ENCODE measurements at regions not wholly inside any gene's neighbourhood (a gene's known extent, or its start where the extent isn't known, plus 50 kb on each side); places are given as distances from the start of the nearest gene placed in this dataset.

- DNase-seq (ENCODE audit: low read depth) = no peak
Measured at GRCh38 chr12:92530706-92531105, 172.1 kb upstream of the PLEKHG7 start.

- DNase-seq (ENCODE audit: low read depth) = no peak
Measured at GRCh38 chr12:92529944-92530343, 172.8 kb upstream of the PLEKHG7 start.

GRCh38 chr12:92528586-92528985, 174.2 kb upstream of the PLEKHG7 start:
- no peak for DNase-seq (ENCODE audit: low read depth)

GRCh38 chr12:92528097-92528496, 174.7 kb upstream of the PLEKHG7 start:
- DNase-seq (ENCODE audit: low read depth) = no peak

- DNase-seq (ENCODE audit: low read depth) = no peak
Measured at GRCh38 chr12:92524489-92524888, 178.3 kb upstream of the PLEKHG7 start.

- DNase-seq (ENCODE audit: low read depth) = no peak
Measured at GRCh38 chr12:92520511-92520910, 182.3 kb upstream of the PLEKHG7 start.

- no peak for DNase-seq (ENCODE audit: low read depth)
Measured at GRCh38 chr12:92519284-92519683, 183.5 kb upstream of the PLEKHG7 start.

GRCh38 chr12:92518071-92518470, 184.7 kb upstream of the PLEKHG7 start:
- no peak for DNase-seq (ENCODE audit: low read depth)

DNA sequence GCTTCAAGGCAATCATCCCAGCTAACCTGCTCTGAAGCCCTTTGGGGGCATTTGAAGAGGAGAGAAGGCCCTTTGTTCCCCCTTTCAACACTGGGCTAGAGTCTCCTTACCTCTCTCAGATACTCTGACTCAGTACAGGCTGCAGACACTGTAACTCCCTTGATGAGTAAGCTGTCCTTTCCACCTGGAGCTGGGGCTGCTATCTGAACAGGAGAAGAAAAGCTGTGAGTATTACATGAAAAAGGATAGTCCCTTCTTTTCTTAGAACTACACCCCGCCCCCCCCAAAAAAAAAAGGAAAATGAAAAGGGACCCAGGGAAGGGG, 186.6 kb upstream of the PLEKHG7 start:
- no peak for DNase-seq (ENCODE audit: low read depth)

GRCh38 chr12:92513231-92513730, 189.5 kb upstream of the PLEKHG7 start:
- DNase-seq (ENCODE audit: low read depth) = no peak

GRCh38 chr12:92511786-92512185, 191.0 kb upstream of the PLEKHG7 start:
- DNase-seq (ENCODE audit: low read depth) = no peak

- DNase-seq (ENCODE audit: low read depth) = no peak
Measured at GRCh38 chr12:92509156-92509738, 193.5 kb upstream of the PLEKHG7 start.

- DNase-seq (ENCODE audit: low read depth) = no peak
Measured at GRCh38 chr12:92506891-92507290, 195.9 kb upstream of the PLEKHG7 start.

DNA sequence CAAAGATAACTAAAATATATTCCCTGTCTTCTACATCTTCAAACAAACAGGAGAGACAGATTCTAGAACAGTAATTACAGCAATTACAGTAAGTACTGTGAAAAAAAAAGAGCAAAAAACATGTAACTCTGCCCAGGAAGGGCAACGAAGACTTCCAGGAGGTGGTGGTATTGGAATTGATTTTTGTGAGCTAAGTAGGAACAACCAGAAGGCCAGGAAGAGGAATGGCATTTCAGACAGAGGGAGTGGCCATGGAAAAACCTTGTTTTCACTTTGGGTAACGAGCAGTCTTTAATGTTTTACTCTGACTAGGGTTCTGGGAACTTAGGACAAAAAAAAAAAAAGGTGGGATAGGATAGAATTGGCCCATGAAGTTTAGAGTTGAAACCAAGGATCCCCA, 196.3 kb upstream of the PLEKHG7 start:
- no peak for DNase-seq (ENCODE audit: low read depth)

GRCh38 chr12:92505254-92506231, 197.2 kb upstream of the PLEKHG7 start:
- DNase-seq (ENCODE audit: low read depth) = no peak

DNA sequence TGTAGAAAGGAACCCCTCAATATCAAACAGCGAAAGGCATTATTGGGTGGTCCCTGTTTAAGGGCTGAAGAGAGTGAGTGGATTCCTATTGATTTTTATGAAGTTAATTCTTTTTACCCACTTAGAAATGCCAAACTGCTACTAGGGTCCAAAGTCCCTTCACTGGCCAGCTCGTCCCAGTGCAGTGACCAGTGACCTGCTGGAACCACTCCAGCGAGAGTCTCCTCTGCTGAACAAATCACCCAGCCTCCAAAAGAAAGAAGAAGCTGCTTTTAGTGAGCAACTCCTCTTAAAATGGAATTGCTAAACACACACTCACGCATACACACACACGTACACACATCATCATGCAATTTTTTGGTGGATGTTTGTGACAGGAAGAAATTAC, 198.2 kb upstream of the PLEKHG7 start:
- no peak for DNase-seq (ENCODE audit: low read depth)

DNA sequence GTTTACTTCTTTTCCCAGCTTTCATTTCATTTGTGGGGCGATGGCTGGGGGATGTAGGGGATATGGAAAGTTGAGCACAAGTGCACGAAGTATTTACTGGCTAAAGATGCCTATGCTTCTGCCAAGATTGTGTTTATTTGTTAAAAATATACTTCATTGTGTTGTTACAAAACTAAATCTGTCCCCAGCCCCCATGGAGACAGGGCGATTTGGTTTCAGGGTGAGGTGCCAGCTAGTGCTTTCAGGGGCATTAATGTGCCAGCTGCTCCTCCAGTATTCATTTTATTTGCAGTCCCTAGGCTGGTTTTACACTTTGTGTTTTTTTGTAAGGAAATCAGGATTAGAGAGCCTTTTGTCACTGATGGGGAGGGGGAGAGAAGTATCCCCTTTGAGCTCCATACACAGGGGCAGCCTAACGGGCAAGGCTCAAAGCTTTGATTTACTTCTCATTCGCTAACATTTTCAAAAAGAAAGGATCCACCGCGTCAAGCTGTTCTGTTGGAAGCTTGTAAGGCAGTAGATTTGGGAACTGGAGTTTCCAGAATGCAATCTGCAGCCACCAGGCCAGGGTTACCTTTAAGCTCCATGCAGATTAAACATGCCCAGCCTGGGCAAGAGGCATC, 198.7 kb upstream of the PLEKHG7 start:
- DNase-seq (ENCODE audit: low read depth) = no peak

- DNase-seq (ENCODE audit: low read depth) = no peak
Measured at GRCh38 chr12:92503029-92503931, 199.5 kb upstream of the PLEKHG7 start.

DNA sequence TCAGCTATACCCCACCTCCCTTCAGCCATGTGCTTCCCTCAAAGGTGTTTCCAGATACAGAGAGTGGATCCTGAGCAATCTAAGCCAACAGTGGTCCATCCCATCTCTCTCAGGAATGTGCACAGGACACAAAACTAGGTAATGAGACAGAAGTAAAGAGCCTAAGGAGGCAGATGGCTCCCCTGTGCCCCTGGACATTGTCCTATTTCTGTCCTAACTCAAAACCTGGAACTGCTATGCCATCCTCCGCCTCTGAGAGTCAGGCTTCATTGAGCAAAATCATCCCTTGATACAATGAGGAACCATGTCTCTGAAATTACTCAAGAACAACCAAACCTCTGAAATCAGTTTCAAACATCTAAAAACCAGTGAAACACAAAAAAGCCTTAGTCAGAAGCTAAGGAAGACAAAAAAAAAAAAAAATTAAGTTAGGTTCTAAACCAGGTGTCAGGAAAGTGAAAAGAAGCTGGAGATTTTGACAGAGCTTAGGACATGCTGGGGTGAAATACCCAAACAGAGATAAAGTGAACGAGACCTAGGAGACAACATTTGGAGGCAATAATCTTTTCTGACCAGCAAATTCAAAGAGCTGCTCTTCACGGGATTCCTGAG, 200.3 kb upstream of the PLEKHG7 start:
- DNase-seq (ENCODE audit: low read depth) = no peak

GRCh38 chr12:92496790-92497189, 206.0 kb upstream of the PLEKHG7 start:
- no peak for DNase-seq (ENCODE audit: low read depth)

- no peak for DNase-seq (ENCODE audit: low read depth)
Measured at GRCh38 chr12:92495108-92495507, 207.7 kb upstream of the PLEKHG7 start.

DNA sequence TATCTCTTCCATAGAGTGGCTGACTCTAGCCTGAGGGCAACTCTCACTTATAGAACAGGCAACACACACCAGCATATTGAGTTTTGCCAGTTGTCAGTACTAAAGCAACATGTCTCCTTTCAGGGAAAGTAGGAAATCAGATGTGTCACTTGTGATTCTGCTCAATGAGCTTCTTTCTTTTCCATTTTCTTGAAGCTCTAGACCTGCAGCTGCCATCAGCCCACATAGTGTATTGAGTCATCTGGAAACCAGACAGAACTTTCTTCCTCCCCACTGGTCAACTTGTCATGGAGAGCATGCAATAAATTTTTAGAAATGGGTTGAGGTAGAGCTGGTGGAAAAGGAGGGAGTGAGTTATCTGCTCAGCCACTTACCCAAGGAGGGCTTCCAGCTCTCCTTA, 209.0 kb upstream of the PLEKHG7 start:
- no peak for DNase-seq (ENCODE audit: low read depth)
